Esophagus muscularis mucosa (tissue), 4 donors: ENCODE measurements at regions not wholly inside any gene's neighbourhood (a gene's known extent, or its start where the extent isn't known, plus 50 kb on each side); places are given as distances from the start of the nearest gene placed in this dataset.

ENCODE experiments used
- DNase-seq: peaks from one replicate; pipeline ENCODE4 v3.0.0-alpha.2; 2017; ENCODE audit errors: extremely low spot score
- H3K27ac ChIP-seq, 4 donors: fragments of 200-600 bp; sonication (generic); replicated peaks in 1 of 4; 1 replicate in 3 of 4; 2 replicates in 1 of 4; pipeline ENCODE4 v1.5.1; 2016 to 2019; ENCODE audit warnings: mild to moderate bottlenecking in 1 of 4
- H3K27me3 ChIP-seq, 4 donors: fragments of 200-600 bp; sonication (generic); one replicate each; pipeline versions ENCODE4 v1.5.1 to v1.6.0; 2016 to 2019
- H3K36me3 ChIP-seq, 4 donors: fragments of 200-600 bp; sonication (generic); one replicate each; pipeline ENCODE4 v1.5.1; 2016 to 2019
- H3K4me1 ChIP-seq, 4 donors: fragments of 200-600 bp; sonication (generic); one replicate each; pipeline ENCODE4 v1.5.1; 2016 to 2019
- H3K4me3 ChIP-seq, 4 donors: fragments of 200-600 bp; sonication (generic); 1 replicate in 2 of 4; 2 replicates in 2 of 4; pipeline ENCODE4 v1.5.1; 2016 to 2019; ENCODE audit warnings: mild to moderate bottlenecking in 4 of 4, moderate library complexity in 1 of 4
- H3K9me3 ChIP-seq, 4 donors: fragments of 200-600 bp; sonication (generic); 1 replicate in 3 of 4; 2 replicates in 1 of 4; pipeline ENCODE4 v1.5.1; 2016 to 2019
- CTCF ChIP-seq, 3 experiments: fragments of 200-600 bp in 2 of 3; fragments of 450-650 bp in 1 of 3; sonication (generic) in 2 of 3; IDR thresholded peaks; one replicate each; pipeline ENCODE4 v1.5.1; 2017 to 2019; ENCODE audit warnings: antibody characterized with exemption in 3 of 3, mild to moderate bottlenecking in 2 of 3, moderate library complexity in 1 of 3
- EP300 ChIP-seq: sonication (generic); formaldehyde crosslinking; IDR thresholded peaks from one replicate; pipeline ENCODE4 v1.6.1; 2017; ENCODE audit warnings: antibody characterized with exemption
- POLR2A ChIP-seq: fragments of 450-650 bp; IDR thresholded peaks from one replicate; pipeline ENCODE4 v1.6.1; 2017; ENCODE audit warnings: antibody characterized with exemption, moderate library complexity, mild to moderate bottlenecking, low read depth
- POLR2AphosphoS5 ChIP-seq, 2 donors: sonication (generic); formaldehyde crosslinking; IDR thresholded peaks; one replicate each; pipeline ENCODE4 v1.6.1; 2017; ENCODE audit warnings: antibody characterized with exemption in 2 of 2
- WGBS: methylation state at CpG from one replicate; pipeline ENCODE4 v1.1.5; 2018; 5-methylcytosine and 5-hydroxymethylcytosine counted together
- intact Hi-C: fragments of 100-400 bp; cut with DNase I; formaldehyde crosslinking; loops from one replicate; pipeline ENCODE4 v1.15.1; 2023

GRCh38 chr2:188039307-188039706 is 252.4 kb upstream of the GULP1 start:
- no peaks in the 10 kb centered on the region for H3K36me3 ChIP-seq
- H3K4me3 ChIP-seq: no peak overlapping the region
- no peak for TF ChIP-seq POLR2A
- TF ChIP-seq POLR2AphosphoS5 (IDR thresholded peaks at IDR 0.05): no peak
- TF ChIP-seq EP300: no peak
- TF ChIP-seq CTCF (IDR thresholded peaks at IDR 0.05): no peak
- intact Hi-C loops: no loop called here
- no peak for DNase-seq
- no peak overlapping the region for H3K27ac ChIP-seq
- no peaks in the 10 kb centered on the region for H3K4me1 ChIP-seq
- peaks cover 0 to 2% (median 0%) of the 10 kb centered on the region in 4 donors for H3K9me3 ChIP-seq
- no peaks in the 10 kb centered on the region for H3K27me3 ChIP-seq

- no peak for DNase-seq
- Histone ChIP-seq H3K36me3 (no peaks in the 10 kb centered on the region), H3K4me3 (no peak overlapping the region), H3K4me1 (no peaks in the 10 kb centered on the region), H3K27me3 (no peaks in the 10 kb centered on the region), H3K27ac (no peak overlapping the region), H3K9me3 (peaks cover 0 to 3% (median 0%) of the 10 kb centered on the region in 4 donors)
- intact Hi-C loops: no loop called here
- TF ChIP-seq POLR2A (no peak), EP300 (no peak), CTCF (IDR thresholded peaks at IDR 0.05) (no peak), POLR2AphosphoS5 (IDR thresholded peaks at IDR 0.05) (no peak)
These were observed 249.3 kb upstream of the GULP1 start for GRCh38 chr2:188042412-188042811.

DNA sequence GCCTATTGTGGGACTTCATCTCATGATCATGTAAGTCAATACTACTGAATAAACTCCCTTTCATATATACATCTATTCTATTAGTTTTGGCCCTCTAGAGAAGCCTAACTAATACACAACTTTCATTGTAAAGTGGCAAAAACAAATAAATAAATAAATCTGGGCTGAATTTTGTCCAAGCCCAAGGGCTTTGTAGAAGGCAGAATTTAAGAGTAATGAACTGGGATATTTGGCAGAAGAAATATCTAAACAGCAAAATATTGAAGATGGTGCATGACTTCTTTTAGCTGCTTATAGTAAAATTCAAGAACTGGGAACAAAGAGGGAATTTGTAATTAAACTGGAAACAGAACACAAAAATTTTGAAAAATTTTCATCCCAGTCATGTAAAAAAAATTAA is 246.7 kb upstream of the GULP1 start:
- Histone ChIP-seq H3K9me3 (peaks cover 0 to 3% (median 0%) of the 10 kb centered on the region in 4 donors), H3K4me3 (no peak overlapping the region), H3K4me1 (no peaks in the 10 kb centered on the region), H3K36me3 (no peaks in the 10 kb centered on the region), H3K27ac (no peak overlapping the region), H3K27me3 (no peaks in the 10 kb centered on the region)
- intact Hi-C loops: no loop called here
- no peak for TF ChIP-seq EP300
- no peak for TF ChIP-seq POLR2AphosphoS5 (IDR thresholded peaks at IDR 0.05)
- TF ChIP-seq CTCF (IDR thresholded peaks at IDR 0.05): no peak
- no peak for TF ChIP-seq POLR2A
- no peak for DNase-seq

- WGBS: 80% methylated on average over 3 of the region's 3 CpGs
- Histone ChIP-seq H3K36me3 (no peaks in the 10 kb centered on the region), H3K4me3 (no peak overlapping the region), H3K9me3 (peaks cover 0 to 3% (median 0%) of the 10 kb centered on the region in 4 donors), H3K27ac (no peak overlapping the region), H3K27me3 (no peaks in the 10 kb centered on the region), H3K4me1 (no peaks in the 10 kb centered on the region)
- intact Hi-C loops: no loop called here
- no peak for TF ChIP-seq CTCF (IDR thresholded peaks at IDR 0.05)
- TF ChIP-seq POLR2A: no peak
- no peak for TF ChIP-seq EP300
- TF ChIP-seq POLR2AphosphoS5 (IDR thresholded peaks at IDR 0.05): no peak
- no peak for DNase-seq
These were observed 245.2 kb upstream of the GULP1 start for GRCh38 chr2:188046437-188046836.

DNA sequence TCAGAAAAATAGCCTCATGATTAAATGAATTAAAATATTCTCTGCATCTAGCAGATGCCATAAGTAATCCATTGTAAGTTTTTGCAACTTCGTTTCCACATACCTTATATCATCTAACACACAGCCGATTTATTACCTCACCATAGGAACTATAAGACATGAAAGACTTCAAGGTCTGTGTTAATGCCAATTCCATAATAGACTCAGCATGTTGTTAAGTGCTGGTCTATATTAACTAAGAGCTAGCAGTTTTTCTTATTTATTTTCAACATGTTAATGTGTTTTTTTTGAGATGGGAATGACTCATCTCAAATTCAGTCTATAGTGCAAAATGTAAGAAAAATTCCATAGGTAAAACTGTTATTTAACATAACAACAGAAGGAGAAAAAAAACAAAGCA is 243.9 kb upstream of the GULP1 start:
- WGBS: 90% methylated on average over 2 of the region's 2 CpGs
- no peak for DNase-seq

More for the DNA sequence above, 243.9 kb upstream of the GULP1 start:
- no peaks in the 10 kb centered on the region for H3K27me3 ChIP-seq
- H3K4me1 ChIP-seq: no peaks in the 10 kb centered on the region
- H3K36me3 ChIP-seq: no peaks in the 10 kb centered on the region
- no peak overlapping the region for H3K4me3 ChIP-seq
- H3K9me3 ChIP-seq: peaks cover 0 to 3% (median 0%) of the 10 kb centered on the region in 4 donors
- TF ChIP-seq EP300 (no peak), POLR2AphosphoS5 (IDR thresholded peaks at IDR 0.05) (no peak), CTCF (IDR thresholded peaks at IDR 0.05) (no peak), POLR2A (no peak)
- intact Hi-C loops: no loop called here
- H3K27ac ChIP-seq: no peak overlapping the region
